ENCODE measurements at regions not wholly inside any gene's neighbourhood (a gene's known extent, or its start where the extent isn't known, plus 50 kb on each side); places are given as distances from the start of the nearest gene placed in this dataset.
"Not testable (repeated sequence)": the region's sequence is repeated elsewhere in the genome, so short reads cannot be mapped to it uniquely, and the experiment has no call there.

DNA sequence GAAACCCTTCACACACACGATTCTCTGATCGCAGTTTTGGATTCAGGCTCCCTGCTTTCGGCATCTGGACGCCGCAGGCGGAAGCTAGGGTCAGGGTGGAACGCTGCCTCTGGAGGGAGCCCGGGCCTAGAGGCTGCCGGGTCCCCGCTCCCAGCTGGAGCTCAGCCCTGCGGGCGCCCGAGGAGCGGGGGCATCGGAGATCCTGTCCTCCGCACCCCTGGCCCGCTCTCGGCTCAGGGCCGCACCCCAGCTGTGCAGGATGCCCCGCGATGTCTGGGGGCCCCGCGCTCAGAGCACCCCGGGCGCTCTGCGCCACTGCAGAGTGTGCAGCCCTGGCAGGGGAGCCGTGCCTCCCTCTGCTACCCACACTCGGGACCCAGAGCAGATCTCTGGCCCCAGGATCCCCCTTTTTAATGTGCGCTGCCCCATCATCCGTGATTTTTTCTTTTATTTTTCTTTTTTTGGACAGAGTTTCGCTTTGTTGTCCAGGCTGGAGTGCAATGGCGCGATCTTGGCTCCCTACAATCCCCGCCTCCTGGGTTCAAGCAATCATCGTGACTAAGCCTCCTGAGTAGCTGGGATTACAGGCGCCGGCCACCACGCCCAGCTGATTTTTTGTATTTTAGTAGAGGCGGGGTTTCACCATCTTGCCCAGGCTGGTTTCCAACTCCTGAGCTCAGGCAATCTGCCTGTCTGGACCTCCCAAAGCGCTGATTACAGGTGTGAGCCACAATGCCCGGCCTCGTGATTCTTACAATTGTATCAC is 54.8 kb upstream of the TUBA3E start:
- in situ Hi-C loops (cut with MboI; ENCODE audit: low pct_unique_long_range_greater_than_20kb, low sequenced_read_pairs), result no loop called here
- DNase-seq, result no peak

DNA sequence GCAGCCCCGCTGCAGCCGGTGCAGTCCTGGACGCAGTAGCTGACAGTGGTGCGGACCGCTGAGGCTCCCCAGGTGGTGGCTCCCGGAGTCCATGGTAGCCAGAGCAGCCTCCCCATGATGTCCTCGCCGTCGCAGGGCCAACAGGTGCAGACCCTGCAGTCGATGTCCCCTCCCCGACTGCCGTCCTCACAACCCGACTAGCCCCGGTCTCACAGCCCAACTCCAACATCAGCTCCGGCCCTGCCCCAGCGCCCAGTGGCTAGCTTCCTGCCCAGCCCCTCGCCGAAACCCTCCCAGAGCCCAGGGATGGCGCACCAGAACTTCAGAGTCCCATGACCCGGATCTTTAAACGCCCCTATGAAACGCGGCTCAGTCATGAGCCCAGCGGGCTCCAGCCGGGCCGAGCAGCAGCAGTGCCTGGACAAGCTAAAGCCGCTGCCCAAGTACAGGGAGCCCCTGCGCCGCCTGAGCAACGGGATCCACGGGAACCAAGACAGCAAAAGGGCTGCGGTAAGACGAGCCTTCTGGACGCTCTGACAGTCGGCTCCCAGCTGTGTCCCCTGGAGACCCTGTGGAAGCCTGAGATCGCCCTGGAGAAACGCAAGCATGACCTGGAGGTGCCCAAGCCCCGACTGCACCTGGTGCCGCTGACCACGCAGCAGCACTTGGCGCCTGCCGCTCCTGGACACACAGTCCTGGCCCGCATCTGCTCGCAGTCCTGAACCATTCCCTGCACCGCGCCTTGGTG is 53.8 kb upstream of the TUBA3E start:
- no peak for DNase-seq
- in situ Hi-C loops (cut with MboI; ENCODE audit: low pct_unique_long_range_greater_than_20kb, low sequenced_read_pairs), result no loop called here

- in situ Hi-C loops (cut with MboI; ENCODE audit: low pct_unique_long_range_greater_than_20kb, low sequenced_read_pairs), result no loop called here
- DNase-seq, result no peak
Observed at GRCh38 chr2:130251535-130251872, 53.3 kb upstream of the TUBA3E start.

GRCh38 chr2:130248355-130248754 is 50.1 kb upstream of the TUBA3E start:
- not testable (repeated sequence) for DNase-seq

More at GRCh38 chr2:130248355-130248754, 50.1 kb upstream of the TUBA3E start:
- in situ Hi-C loops (cut with MboI; ENCODE audit: low pct_unique_long_range_greater_than_20kb, low sequenced_read_pairs), result not testable (repeated sequence)

Data from KBM-7 (cell line).